GM21367 (cell line): ENCODE measurements at regions not wholly inside any gene's neighbourhood (a gene's known extent, or its start where the extent isn't known, plus 50 kb on each side); places are given as distances from the start of the nearest gene placed in this dataset.

Source experiments
- ATAC-seq: cut with Tn5 transposase; IDR thresholded peaks from one replicate; pipeline ENCODE4 v1.9.1; 2021; ENCODE audit not compliant: unreplicated experiment

- ATAC-seq: no peak
Measured at GRCh38 chr7:110591341-110591740, 499.6 kb upstream of the LRRN3 start.

DNA sequence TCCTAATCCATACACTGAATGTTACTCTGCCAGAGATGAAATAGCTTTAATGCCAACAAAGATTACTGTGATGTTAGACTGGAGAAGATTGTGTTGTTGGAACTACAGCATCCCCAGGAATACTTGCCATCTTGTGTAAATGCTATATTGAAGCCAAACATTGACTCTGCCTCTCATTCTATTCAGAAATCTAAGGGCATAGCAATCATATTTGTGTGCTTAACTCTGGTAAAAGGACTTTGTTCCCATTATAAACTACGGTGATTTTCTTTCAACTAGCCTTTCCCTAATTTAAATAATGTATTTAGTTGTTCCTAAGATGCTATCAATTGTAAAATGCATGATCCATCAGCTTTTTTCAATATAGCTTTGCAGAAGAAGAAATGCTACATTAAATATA is 498.4 kb upstream of the LRRN3 start:
- ATAC-seq: no peak

- ATAC-seq: no peak
Measured at GRCh38 chr7:110593355-110593754, 497.6 kb upstream of the LRRN3 start.

- no peak for ATAC-seq
Measured at GRCh38 chr7:110595694-110596093, 495.2 kb upstream of the LRRN3 start.

DNA sequence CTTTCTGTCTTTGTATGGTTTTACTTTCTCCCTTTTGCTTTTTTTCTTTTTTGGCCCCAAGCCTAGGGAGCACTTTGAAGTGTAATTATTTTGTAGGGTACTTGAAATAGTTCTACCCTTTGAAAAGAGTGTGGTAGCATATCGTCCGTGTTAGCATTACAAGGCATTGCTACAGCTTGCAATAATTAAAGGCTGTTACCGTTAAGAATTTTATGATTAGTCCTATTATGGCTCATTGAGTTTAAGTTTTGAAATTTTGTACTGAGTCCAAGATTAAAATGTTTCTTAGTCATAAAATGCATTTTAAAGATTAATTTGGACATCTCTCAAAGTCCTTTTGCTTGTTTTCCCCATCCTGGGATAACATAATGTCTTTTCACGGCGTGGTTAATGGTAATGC is 490.0 kb upstream of the LRRN3 start:
- ATAC-seq: no peak

GRCh38 chr7:110601710-110602109 is 489.2 kb upstream of the LRRN3 start:
- ATAC-seq: no peak

- ATAC-seq: no peak
Measured at GRCh38 chr7:110604206-110604605, 486.7 kb upstream of the LRRN3 start.

GRCh38 chr7:110604885-110605284 is 486.0 kb upstream of the LRRN3 start:
- ATAC-seq: no peak

DNA sequence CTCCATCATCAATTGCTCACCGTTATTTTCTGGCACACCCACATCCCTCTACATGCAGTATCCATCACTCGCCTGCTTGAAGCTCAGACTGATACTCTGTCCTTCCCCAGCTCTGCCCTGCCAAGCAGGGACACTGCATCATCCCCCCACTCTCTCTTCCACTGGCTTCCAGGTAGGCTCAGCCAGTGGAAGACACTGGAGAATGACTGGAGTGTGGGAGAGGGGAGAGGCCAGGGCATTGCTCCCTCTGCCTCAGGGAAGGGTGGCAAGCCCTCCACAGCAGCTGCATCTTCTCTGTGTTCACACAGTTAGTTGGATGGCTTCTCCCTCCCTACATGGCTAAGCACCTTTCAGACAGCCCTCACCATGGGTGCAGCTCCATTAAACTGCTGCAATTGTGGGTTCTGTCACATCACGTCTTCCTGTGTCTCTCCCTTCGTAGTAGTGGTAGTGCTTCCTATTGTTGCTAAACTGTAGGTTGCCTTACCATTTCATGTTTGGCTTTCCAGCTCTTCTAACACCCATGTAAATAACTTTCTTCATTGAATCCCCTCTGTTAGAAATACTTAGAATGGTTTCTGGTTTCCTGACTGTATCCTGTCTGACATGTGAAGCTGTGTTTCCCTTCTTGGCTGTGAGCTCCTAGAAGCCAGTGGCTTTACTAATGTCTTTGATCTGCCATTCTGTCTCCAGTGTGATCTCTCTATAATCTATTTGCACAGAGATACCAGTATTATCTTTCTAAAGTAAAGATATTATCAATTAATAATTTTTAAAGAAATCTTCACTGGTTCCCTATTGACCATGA is 483.7 kb upstream of the LRRN3 start:
- ATAC-seq: no peak

DNA sequence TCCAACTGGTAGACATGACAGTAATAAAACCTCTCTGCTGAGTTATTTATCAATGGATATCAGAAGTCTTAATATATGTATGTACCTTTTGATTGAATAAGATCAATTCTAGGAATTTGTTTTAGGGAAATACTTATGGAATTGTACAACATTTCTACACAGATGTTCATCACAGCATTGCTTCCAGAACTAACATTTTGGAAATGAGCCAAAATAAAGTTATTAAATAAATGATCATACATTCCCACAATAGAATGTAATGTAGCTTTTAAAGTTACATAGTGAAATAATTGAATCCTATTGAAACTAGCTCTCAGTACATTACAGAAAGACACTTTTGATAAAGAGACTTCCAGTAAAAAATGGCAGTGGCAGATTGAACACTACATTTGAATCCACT is 481.6 kb upstream of the LRRN3 start:
- ATAC-seq: no peak

- ATAC-seq: no peak
Measured at GRCh38 chr7:110612680-110613079, 478.2 kb upstream of the LRRN3 start.
